CD14-positive monocyte (primary cell): ENCODE measurements at regions not wholly inside any gene's neighbourhood (a gene's known extent, or its start where the extent isn't known, plus 50 kb on each side); places are given as distances from the start of the nearest gene placed in this dataset. TPM values are rescaled to one million over a fixed set of nuclear protein-coding genes. Genes with fewer than 3 reads are reported as not detected.

Source experiments
- DNase-seq, 3 donors: peaks; one replicate each; pipeline ENCODE4 v3.0.0-alpha.2; 2011 to 2022
- H2AFZ ChIP-seq: 2 replicates; pipeline ENCODE4 v1.6.0; 2012; ENCODE audit warnings: mild to moderate bottlenecking, low read depth, low read length, inconsistent platforms; ENCODE audit not compliant: insufficient read depth, poor library complexity, severe bottlenecking
- H3K27ac ChIP-seq, 2 donors: 1 replicate in 1 of 2; 2 replicates in 1 of 2; pipeline ENCODE4 v1.5.1; 2012 to 2013; ENCODE audit warnings: low read length in 2 of 2, control low read depth in 1 of 2, inconsistent platforms in 1 of 2, low read depth in 1 of 2, mild to moderate bottlenecking in 1 of 2
- H3K27me3 ChIP-seq, 2 donors: one replicate each; pipeline versions ENCODE4 v1.6.0 to v1.6.1; 2011 to 2013; ENCODE audit warnings: low read length in 2 of 2; ENCODE audit not compliant: control insufficient read depth in 2 of 2, insufficient read depth in 2 of 2
- H3K36me3 ChIP-seq, 2 donors: replicated peaks in 1 of 2; 1 replicate in 1 of 2; 2 replicates in 1 of 2; pipeline versions ENCODE4 v1.5.1 to v1.6.1; 2012 to 2013; ENCODE audit warnings: low read length in 2 of 2, control low read depth in 1 of 2, inconsistent platforms in 1 of 2, mild to moderate bottlenecking in 1 of 2; ENCODE audit not compliant: insufficient read depth in 2 of 2, control insufficient read depth in 1 of 2
- H3K4me1 ChIP-seq, 2 donors: 1 replicate in 1 of 2; 2 replicates in 1 of 2; pipeline versions ENCODE4 v1.5.1 to v1.6.1; 2012 to 2013; ENCODE audit warnings: low read length in 2 of 2, control low read depth in 1 of 2, inconsistent platforms in 1 of 2, mild to moderate bottlenecking in 1 of 2, moderate library complexity in 1 of 2; ENCODE audit not compliant: insufficient read depth in 2 of 2, control insufficient read depth in 1 of 2
- H3K4me2 ChIP-seq: replicated peaks from 2 replicates; pipeline ENCODE3; 2012; ENCODE audit warnings: low read length, moderate library complexity, mild to moderate bottlenecking; ENCODE audit not compliant: poor library complexity, severe bottlenecking; ENCODE audit errors: extremely low read depth
- H3K4me3 ChIP-seq, 3 experiments: fragments of 200-600 bp in 1 of 3; sonication (generic) in 1 of 3; replicated peaks in 1 of 3; 1 replicate in 2 of 3; 2 replicates in 1 of 3; pipeline ENCODE4 v1.5.1; 2011 to 2013; ENCODE audit warnings: low read length in 3 of 3, mild to moderate bottlenecking in 3 of 3, control low read depth in 2 of 3, low read depth in 2 of 3, inconsistent platforms in 1 of 3, moderate library complexity in 1 of 3
- H3K79me2 ChIP-seq: 2 replicates; pipeline ENCODE4 v1.6.0; 2012; ENCODE audit warnings: mild to moderate bottlenecking, control low read depth, inconsistent platforms, low read length, moderate library complexity; ENCODE audit not compliant: insufficient read depth
- H3K9ac ChIP-seq: 2 replicates; pipeline ENCODE4 v1.6.0; 2017; ENCODE audit warnings: low read length, mild to moderate bottlenecking; ENCODE audit not compliant: insufficient read depth, poor library complexity, severe bottlenecking
- H3K9me3 ChIP-seq, 2 donors: replicated peaks in 1 of 2; 1 replicate in 1 of 2; 2 replicates in 1 of 2; pipeline versions ENCODE4 v1.5.1 to v1.6.1; 2012 to 2013; ENCODE audit warnings: low read length in 2 of 2, control low read depth in 1 of 2; ENCODE audit not compliant: control insufficient read depth in 1 of 2, insufficient read depth in 1 of 2
- H4K20me1 ChIP-seq: 2 replicates; pipeline ENCODE4 v1.6.0; 2012; ENCODE audit warnings: mild to moderate bottlenecking, low read length, control low read depth, moderate library complexity; ENCODE audit not compliant: insufficient read depth
- H3K27ac Mint-ChIP-seq, 7 donors: one replicate each; pipeline ENCODE4 v1.8.0; 2020; ENCODE audit warnings: mild to moderate bottlenecking in 7 of 7, mixed read lengths in 7 of 7, moderate library complexity in 6 of 7, inconsistent platforms in 2 of 7
- H3K27me3 Mint-ChIP-seq, 3 donors: one replicate each; pipeline ENCODE4 v1.8.0; 2021 to 2022; ENCODE audit warnings: low read depth in 3 of 3, mild to moderate bottlenecking in 3 of 3, mixed read lengths in 3 of 3, moderate library complexity in 3 of 3, inconsistent platforms in 1 of 3
- H3K36me3 Mint-ChIP-seq, 2 donors: one replicate each; pipeline ENCODE4 v1.8.0; 2020; ENCODE audit warnings: mixed read lengths in 2 of 2, inconsistent platforms in 1 of 2, mild to moderate bottlenecking in 1 of 2
- H3K4me1 Mint-ChIP-seq: one replicate; pipeline ENCODE4 v1.8.0; 2020; ENCODE audit warnings: mild to moderate bottlenecking, mixed read lengths
- H3K4me3 Mint-ChIP-seq, 2 donors: one replicate each; pipeline ENCODE4 v1.8.0; 2020; ENCODE audit warnings: mild to moderate bottlenecking in 2 of 2, mixed read lengths in 2 of 2, moderate library complexity in 1 of 2
- H3K9me3 Mint-ChIP-seq, 7 donors: one replicate each; pipeline ENCODE4 v1.8.0; 2020 to 2022; ENCODE audit warnings: mixed read lengths in 7 of 7, mild to moderate bottlenecking in 6 of 7, moderate library complexity in 6 of 7, inconsistent platforms in 2 of 7
- CTCF ChIP-seq: fragments of 200-600 bp; IDR thresholded peaks from one replicate; pipeline ENCODE4 v1.8.0; 2022; ENCODE audit warnings: antibody characterized with exemption, mild to moderate bottlenecking
- WGBS: methylation state at CpG from one replicate; pipeline ENCODE4 v1.1.5; 2013; ENCODE audit warnings: missing lambda C conversion rate; ENCODE audit not compliant: insufficient coverage; 5-methylcytosine and 5-hydroxymethylcytosine counted together
- intact Hi-C, 2 donors: fragments of 100-400 bp; cut with micrococcal nuclease; formaldehyde crosslinking; loops; one replicate each; pipeline versions ENCODE4 v1.15.0 to v1.15.1; 2023
- small RNA-seq: library from RNA; depleted of rRNA; stranded (forward); fragments of <200 nt; gene quantifications from one replicate; pipeline ENCODE3, GENCODE V24; 2012; ENCODE audit warnings: low read depth; ENCODE audit not compliant: insufficient read length

- peaks cover 0 to 5% (median 0%) of the 10 kb centered on the region in 3 donors for H3K27me3 Mint-ChIP-seq
- WGBS = no CpG with 5 or more reads among the region's 3 CpGs
- no peak overlapping the region for H3K27ac Mint-ChIP-seq
- no peaks in the 10 kb centered on the region for H3K36me3 ChIP-seq
- no peaks in the 10 kb centered on the region for H3K9me3 ChIP-seq
- H3K4me3 Mint-ChIP-seq = no peak overlapping the region
- no peak for TF ChIP-seq CTCF
- no peak overlapping the region for H2AFZ ChIP-seq
- no peaks in the 10 kb centered on the region for H4K20me1 ChIP-seq
- no peak for DNase-seq
- no peaks in the 10 kb centered on the region for H3K4me1 ChIP-seq
- H3K36me3 Mint-ChIP-seq = no peaks in the 10 kb centered on the region
- intact Hi-C loops = no loop called here
- peaks cover 0 to 8% (median 2%) of the 10 kb centered on the region in 7 donors for H3K9me3 Mint-ChIP-seq
- no peak overlapping the region for H3K4me2 ChIP-seq
- no peaks in the 10 kb centered on the region for H3K79me2 ChIP-seq
- H3K27me3 ChIP-seq = no peaks in the 10 kb centered on the region
- no peaks in the 10 kb centered on the region for H3K4me1 Mint-ChIP-seq
- no peak overlapping the region for H3K9ac ChIP-seq
- no peak overlapping the region for H3K27ac ChIP-seq
- H3K4me3 ChIP-seq = no peak overlapping the region
Observed at GRCh38 chrX:112901869-112902725, 61.5 kb upstream of the AMOT start.

- TF ChIP-seq CTCF = no peak
- no peak overlapping the region for H3K27ac Mint-ChIP-seq
- H3K9ac ChIP-seq = no peak overlapping the region
- peaks cover 0 to 10% (median 2%) of the 10 kb centered on the region in 7 donors for H3K9me3 Mint-ChIP-seq
- no peaks in the 10 kb centered on the region for H3K4me1 Mint-ChIP-seq
- no peak overlapping the region for H2AFZ ChIP-seq
- no CpG with 5 or more reads among the region's 1 CpG for WGBS
- no peaks in the 10 kb centered on the region for H3K9me3 ChIP-seq
- no peak overlapping the region for H3K27ac ChIP-seq
- intact Hi-C loops = no loop called here
- H3K4me2 ChIP-seq = no peak overlapping the region
- H3K79me2 ChIP-seq = no peaks in the 10 kb centered on the region
- no peak for DNase-seq
- no peaks in the 10 kb centered on the region for H3K36me3 ChIP-seq
- peaks cover 0 to 3% (median 0%) of the 10 kb centered on the region in 3 donors for H3K27me3 Mint-ChIP-seq
- no peaks in the 10 kb centered on the region for H3K36me3 Mint-ChIP-seq
- H3K27me3 ChIP-seq = no peaks in the 10 kb centered on the region
- H4K20me1 ChIP-seq = no peaks in the 10 kb centered on the region
- H3K4me1 ChIP-seq = no peaks in the 10 kb centered on the region
- H3K4me3 Mint-ChIP-seq = no peak overlapping the region
- H3K4me3 ChIP-seq = no peak overlapping the region
Observed at GRCh38 chrX:112896051-112896450, 55.4 kb upstream of the AMOT start.

Small RNA genes lying in the stretch of these regions (small RNA-seq; reads per million reads assigned to genes)
- not detected for gene AL031183.1
- not detected for gene RF00012
- 1.4 reads per million for gene RF00088
- gene RN7SL93P = not detected
- gene RNU1-57P = not detected
- gene RNU6-1015P = not detected
